COLO668 (cell line): ENCODE measurements at regions not wholly inside any gene's neighbourhood (a gene's known extent, or its start where the extent isn't known, plus 50 kb on each side); places are given as distances from the start of the nearest gene placed in this dataset.

ENCODE experiments used
- DNase-seq: peaks from one replicate; lab custom pipeline; 2025; ENCODE audit not compliant: unreplicated experiment; lab: John Stamatoyannopoulos, UW

GRCh38 chr7:119065966-119066365 lies 841.5 kb downstream of the ANKRD7 start:
- DNase-seq, result no peak

GRCh38 chr7:119086026-119086425 lies 861.5 kb downstream of the ANKRD7 start:
- no peak for DNase-seq

- no peak for DNase-seq
These were observed 866.3 kb downstream of the ANKRD7 start for GRCh38 chr7:119090851-119091250.

GRCh38 chr7:119096683-119097082 lies 872.2 kb downstream of the ANKRD7 start:
- no peak for DNase-seq

- DNase-seq, result peak; percentile 17
These were observed 876.2 kb downstream of the ANKRD7 start for GRCh38 chr7:119100611-119101258.

- no peak for DNase-seq
These were observed 877.8 kb downstream of the ANKRD7 start for GRCh38 chr7:119102291-119102690.

- DNase-seq, result no peak
These were observed 880.9 kb downstream of the ANKRD7 start for GRCh38 chr7:119105381-119105780.

- no peak for DNase-seq
These were observed 898.8 kb downstream of the ANKRD7 start for GRCh38 chr7:119123326-119123725.

- no peak for DNase-seq
These were observed 903.2 kb downstream of the ANKRD7 start for GRCh38 chr7:119127706-119128105.

GRCh38 chr7:119132436-119132835 lies 907.9 kb downstream of the ANKRD7 start:
- no peak for DNase-seq

- DNase-seq, result no peak
These were observed 942.9 kb downstream of the ANKRD7 start for GRCh38 chr7:119167431-119167830.

GRCh38 chr7:119172043-119172442 lies 947.5 kb downstream of the ANKRD7 start:
- no peak for DNase-seq

GRCh38 chr7:119175911-119176627 lies 951.6 kb downstream of the ANKRD7 start:
- peak; percentile 49 for DNase-seq

- DNase-seq, result no peak
These were observed 953.4 kb downstream of the ANKRD7 start for GRCh38 chr7:119177863-119178262.

- DNase-seq, result no peak
These were observed 959.8 kb downstream of the ANKRD7 start for GRCh38 chr7:119184124-119184788.

GRCh38 chr7:119196183-119196582 lies 971.7 kb downstream of the ANKRD7 start:
- no peak for DNase-seq

- no peak for DNase-seq
These were observed 972.8 kb downstream of the ANKRD7 start for GRCh38 chr7:119197172-119197876.

GRCh38 chr7:119197877-119198527 lies 973.5 kb downstream of the ANKRD7 start:
- peak; percentile 44 for DNase-seq

GRCh38 chr7:119219663-119220062 lies 995.2 kb downstream of the ANKRD7 start:
- no peak for DNase-seq

- no peak for DNase-seq
These were observed 999.4 kb downstream of the ANKRD7 start for GRCh38 chr7:119223930-119224329.

GRCh38 chr7:119228482-119228881 lies 1004.0 kb downstream of the ANKRD7 start:
- DNase-seq, result no peak
